Right lobe of liver (tissue), 6 donors: ENCODE measurements at regions not wholly inside any gene's neighbourhood (a gene's known extent, or its start where the extent isn't known, plus 50 kb on each side); places are given as distances from the start of the nearest gene placed in this dataset.

ENCODE experiments used
- ATAC-seq, 4 donors: fragments of 200-7000 bp; cut with Tn5 transposase; one replicate each; pipeline ENCODE4 v1.9.1; 2020; ENCODE audit warnings: mild to moderate bottlenecking in 4 of 4, moderate library complexity in 4 of 4
- DNase-seq, 3 donors: peaks; one replicate each; pipeline ENCODE4 v3.0.0-alpha.2; 2020
- H3K27ac ChIP-seq, 3 donors: fragments of 200-600 bp; one replicate each; pipeline ENCODE4 v1.8.0; 2022
- H3K27me3 ChIP-seq, 2 donors: fragments of 200-600 bp; one replicate each; pipeline ENCODE4 v1.8.0; 2022
- H3K36me3 ChIP-seq, 4 donors: fragments of 200-600 bp; sonication (generic) in 1 of 4; one replicate each; pipeline versions ENCODE4 v1.5.1 to v1.8.0; 2017 to 2022; ENCODE audit warnings: control low read depth in 1 of 4
- H3K4me1 ChIP-seq, 4 donors: fragments of 200-600 bp; sonication (generic) in 1 of 4; one replicate each; pipeline versions ENCODE4 v1.5.1 to v1.8.0; 2017 to 2022; ENCODE audit warnings: control low read depth in 1 of 4
- H3K4me3 ChIP-seq, 3 donors: fragments of 200-600 bp; one replicate each; pipeline ENCODE4 v1.8.0; 2022
- H3K9me3 ChIP-seq, 4 donors: fragments of 200-600 bp; sonication (generic) in 1 of 4; one replicate each; pipeline versions ENCODE4 v1.5.1 to v1.8.0; 2017 to 2022; ENCODE audit warnings: control low read depth in 1 of 4
- CTCF ChIP-seq, 4 donors: fragments of 200-600 bp in 3 of 4; fragments of 450-650 bp in 1 of 4; IDR thresholded peaks; one replicate each; pipeline versions ENCODE4 v1.5.1 to v1.8.0; 2016 to 2022; ENCODE audit warnings: antibody characterized with exemption in 4 of 4, mild to moderate bottlenecking in 2 of 4
- POLR2A ChIP-seq: fragments of 450-650 bp; IDR thresholded peaks from one replicate; pipeline ENCODE4 v1.6.1; 2017; ENCODE audit warnings: antibody characterized with exemption, mild to moderate bottlenecking
- WGBS: methylation state at CpG from one replicate; pipeline ENCODE4 v1.1.6; 2018; ENCODE audit warnings: low coverage, low lambda C conversion rate; ENCODE audit not compliant: insufficient coverage; ENCODE audit errors: missing lambda C conversion rate; 5-methylcytosine and 5-hydroxymethylcytosine counted together
- intact Hi-C, 2 donors: fragments of 100-400 bp; cut with DNase I; formaldehyde crosslinking; loops; one replicate each; pipeline versions ENCODE4 v1.11.2 to v1.14.1; 2022
- donor health status: DM: no; HTN: yes; CAD: no.
- donor health status: DM: no; HTN: no; CAD: no.
- donor health status: DM: no; HTN: no; CAD: no.
- donor health status: DM: no; HTN: yes; CAD: no.
- donor health status: DM: no; HTN: yes; CAD: no.

- Histone ChIP-seq H3K4me1 (no peaks in the 10 kb centered on the region), H3K27me3 (no peaks in the 10 kb centered on the region), H3K27ac (no peak overlapping the region), H3K9me3 (no peaks in the 10 kb centered on the region), H3K36me3 (no peaks in the 10 kb centered on the region), H3K4me3 (no peak overlapping the region)
- intact Hi-C loops: no loop called here
- DNase-seq: no peak
- WGBS: 54% methylated on average over 4 of the region's 4 CpGs
- TF ChIP-seq POLR2A (no peak), CTCF (IDR thresholded peaks at IDR 0.05) (no peak)
- no peak for ATAC-seq
Measured at GRCh38 chr6:119801056-119801455, 451.5 kb upstream of the MAN1A1 start.

- ATAC-seq (no peak), DNase-seq (no peak)
- H3K27me3 ChIP-seq: no peaks in the 10 kb centered on the region
- H3K36me3 ChIP-seq: no peaks in the 10 kb centered on the region
- no peaks in the 10 kb centered on the region for H3K9me3 ChIP-seq
- intact Hi-C loops: no loop called here
- TF ChIP-seq POLR2A (no peak), CTCF (IDR thresholded peaks at IDR 0.05) (no peak)
- H3K4me1 ChIP-seq: no peaks in the 10 kb centered on the region
- no peak overlapping the region for H3K4me3 ChIP-seq
- H3K27ac ChIP-seq: no peak overlapping the region
Measured at GRCh38 chr6:119800526-119800925, 451.0 kb upstream of the MAN1A1 start.

- no peak for TF ChIP-seq CTCF (IDR thresholded peaks at IDR 0.05)
- no peak for TF ChIP-seq POLR2A
- no peak overlapping the region for H3K4me3 ChIP-seq
- DNase-seq (no peak), ATAC-seq (no peak)
- no peaks in the 10 kb centered on the region for H3K9me3 ChIP-seq
- no peaks in the 10 kb centered on the region for H3K36me3 ChIP-seq
- no peaks in the 10 kb centered on the region for H3K27me3 ChIP-seq
- H3K27ac ChIP-seq: no peak overlapping the region
- intact Hi-C loops: no loop called here
- WGBS: 47% methylated on average over 5 of the region's 5 CpGs
- H3K4me1 ChIP-seq: no peaks in the 10 kb centered on the region
Measured at GRCh38 chr6:119799596-119800509, 450.3 kb upstream of the MAN1A1 start.

GRCh38 chr6:119791736-119792135, 442.2 kb upstream of the MAN1A1 start:
- H3K4me3 ChIP-seq: no peak overlapping the region
- no peaks in the 10 kb centered on the region for H3K36me3 ChIP-seq
- H3K4me1 ChIP-seq: no peaks in the 10 kb centered on the region
- 78% methylated on average over 1 of the region's 1 CpG for WGBS
- no peaks in the 10 kb centered on the region for H3K27me3 ChIP-seq
- no peak overlapping the region for H3K27ac ChIP-seq
- no peak for TF ChIP-seq CTCF (IDR thresholded peaks at IDR 0.05)
- no peak for TF ChIP-seq POLR2A
- ATAC-seq (no peak), DNase-seq (no peak)
- no peaks in the 10 kb centered on the region for H3K9me3 ChIP-seq
- intact Hi-C loops: no loop called here
